ENCODE measurements at regions not wholly inside any gene's neighbourhood (a gene's known extent, or its start where the extent isn't known, plus 50 kb on each side); places are given as distances from the start of the nearest gene placed in this dataset.

DNA sequence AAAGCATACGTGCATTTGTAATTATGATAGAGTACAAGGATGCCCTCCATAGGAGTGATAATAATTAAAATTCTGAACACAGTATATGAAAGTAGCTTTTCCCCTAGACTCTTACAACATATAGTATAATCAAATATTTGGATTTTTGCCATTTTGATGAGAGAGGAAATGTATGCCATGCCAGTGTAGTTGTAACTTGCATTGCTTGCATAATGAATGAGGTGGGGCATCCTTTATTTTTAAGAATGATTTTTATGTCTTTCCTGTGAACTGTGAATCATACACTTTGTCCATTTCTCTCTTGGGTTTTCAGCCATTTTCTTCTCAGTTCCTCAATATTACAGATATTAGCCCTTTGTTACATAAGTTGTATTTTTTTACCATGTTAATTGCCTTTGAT is 197.5 kb downstream of the SCG2 start:
- ChIA-PET CTCF (ENCODE audit: partially characterized antibody) (no interaction called here), POLR2A (ENCODE audit: partially characterized antibody) (no interaction called here)
- H3K4me1 ChIP-seq (replicated peaks in 1 of 4; ENCODE audit: control insufficient read depth in 3 of 4, insufficient read depth in 4 of 4, low read length in 3 of 4): no peaks in the 10 kb centered on the region
- H2AFZ ChIP-seq (ENCODE audit: low read length): no peak overlapping the region
- H3K18ac ChIP-seq (ENCODE audit: extremely low read depth, low read length): no peak overlapping the region
- H3K79me2 ChIP-seq (ENCODE audit: control insufficient read depth in 1 of 2, insufficient read depth in 2 of 2, low read length in 2 of 2): no peaks in the 10 kb centered on the region
- H3K4me2 ChIP-seq (ENCODE audit: insufficient read depth in 1 of 2, low read depth in 2 of 2, low read length in 2 of 2): no peak overlapping the region
- H4K8ac ChIP-seq (ENCODE audit: extremely low read depth, insufficient read depth, low read length): no peak overlapping the region
- H2BK15ac ChIP-seq (ENCODE audit: low read length): no peak overlapping the region
- DNase-seq (ENCODE audit: low read depth in 1 of 2, low spot score in 2 of 2) (no peak), FAIRE-seq (no peak)
- no peak overlapping the region for H2BK12ac ChIP-seq (ENCODE audit: low read depth, low read length)
- H3K14ac ChIP-seq (ENCODE audit: insufficient read length): no peak overlapping the region
- H3K23ac ChIP-seq (ENCODE audit: insufficient read length): no peak overlapping the region
- no peak overlapping the region for H3K27ac ChIP-seq (ENCODE audit: low read depth, low read length)
- no peaks in the 10 kb centered on the region for H3K36me3 ChIP-seq (ENCODE audit: control insufficient read depth in 2 of 4, insufficient read depth in 4 of 4, low read length in 3 of 4)
- H3K4me3 ChIP-seq (ENCODE audit: extremely low read depth in 1 of 4, insufficient read depth in 2 of 4, low read depth in 3 of 4, low read length in 4 of 4): no peak overlapping the region
- H3K9me3 ChIP-seq (ENCODE audit: insufficient read depth in 2 of 2, low read depth in 1 of 2, low read length in 1 of 2): no peaks in the 10 kb centered on the region
- H3K27me3 ChIP-seq (replicated peaks in 1 of 4; ENCODE audit: control insufficient read depth in 3 of 4, extremely low read depth in 1 of 4, insufficient read depth in 3 of 4, low read length in 3 of 4): no peaks in the 10 kb centered on the region
- no peak overlapping the region for H4K5ac ChIP-seq (ENCODE audit: insufficient read length, low read depth, low read length)
- no peak overlapping the region for H2BK20ac ChIP-seq (ENCODE audit: low read length)
- no peak overlapping the region for H3K4ac ChIP-seq (replicated peaks; ENCODE audit: insufficient read length, low read depth, low read length)
- H2BK120ac ChIP-seq (replicated peaks; ENCODE audit: low read depth, low read length): no peak overlapping the region
- H4K20me1 ChIP-seq (replicated peaks in 1 of 2; ENCODE audit: control insufficient read depth in 1 of 2, insufficient read depth in 2 of 2, low read length in 2 of 2): no peaks in the 10 kb centered on the region
- H2BK5ac ChIP-seq (ENCODE audit: low read depth, low read length): no peak overlapping the region
- H2AK5ac ChIP-seq (ENCODE audit: low read depth, low read length): no peak overlapping the region
- H4K91ac ChIP-seq (replicated peaks; ENCODE audit: insufficient read length, low read length): no peak overlapping the region
- WGBS, 2 experiments (ENCODE audit: extremely low coverage in 1 of 2, insufficient coverage in 1 of 2, insufficient read length in 1 of 2, insufficient replicate concordance in 2 of 2, low coverage in 1 of 2, low lambda C conversion rate in 2 of 2, missing lambda C conversion rate in 1 of 2): 92% methylated on average over 1 of the region's 1 CpG; no CpG with 5 or more reads in 1 of the 2 experiments
- no peaks in the 10 kb centered on the region for H3K79me1 ChIP-seq (ENCODE audit: low read depth, low read length)
- no peak overlapping the region for H3K56ac ChIP-seq (replicated peaks; ENCODE audit: insufficient read length, low read depth, low read length)
- H3K23me2 ChIP-seq (ENCODE audit: low read depth, low read length): no peaks in the 10 kb centered on the region
- no peak overlapping the region for H3K9ac ChIP-seq (replicated peaks in 1 of 4; ENCODE audit: extremely low read depth in 1 of 4, low read depth in 3 of 4, low read length in 3 of 4)
- TF ChIP-seq RXRA (IDR thresholded peaks at IDR 0.05; ENCODE audit: insufficient read depth, low read depth, low read length): no peak
- no peak for TF ChIP-seq KDM4A (IDR thresholded peaks at IDR 0.05; ENCODE audit: low read depth, low read length, severe bottlenecking)
- no peak for TF ChIP-seq SRF (IDR thresholded peaks at IDR 0.05; ENCODE audit: low read depth, low read length)
- TF ChIP-seq ATF2 (IDR thresholded peaks at IDR 0.05; ENCODE audit: low read length): no peak

All from H1 (cell line).